Endothelial cell of umbilical vein (primary cell): ENCODE measurements at regions not wholly inside any gene's neighbourhood (a gene's known extent, or its start where the extent isn't known, plus 50 kb on each side); places are given as distances from the start of the nearest gene placed in this dataset.

ENCODE experiments used
- BruUV-seq: library from RNA; stranded (reverse); fragments of 400-500 nt; replicated peaks from 2 replicates; lab custom pipeline; 2021; lab: Mats Ljungman, UMichigan
- CTCF ChIA-PET: fragments of 300-600, 350-600 bp; sonication (Branson Sonifier 250); formaldehyde crosslinking; loops from one replicate; lab custom pipeline; 2021; ENCODE audit warnings: antibody characterized with exemption, inconsistent platforms; lab: Charles Lee
- POLR2A ChIA-PET: fragments of 300-600, 350-600 bp; sonication (Branson Sonifier 250); formaldehyde crosslinking; loops from one replicate; lab custom pipeline; 2021; ENCODE audit warnings: antibody characterized with exemption, inconsistent platforms; lab: Charles Lee
- DNase-seq: peaks from one replicate; pipeline ENCODE4 v3.0.0-alpha.2; 2011; ENCODE audit warnings: low read depth, low spot score
- FAIRE-seq: peaks from 2 replicates; lab custom pipeline; 2011; peaks lifted over from hg19 to GRCh38; lab: Jason Lieb, UNC
- H2AFZ ChIP-seq: 2 replicates; pipeline ENCODE4 v1.6.0; 2012; ENCODE audit warnings: low read depth, low read length, control low read depth, inconsistent platforms
- H3K27ac ChIP-seq: 2 replicates; pipeline ENCODE4 v1.5.1; 2011; ENCODE audit warnings: low read depth, mild to moderate bottlenecking, control low read depth, low read length, moderate library complexity; ENCODE audit not compliant: insufficient read depth
- H3K27me3 ChIP-seq, 2 experiments: 2 replicates each; pipeline versions ENCODE4 v1.6.0 to v1.6.1; 2011; ENCODE audit warnings: low read length in 2 of 2, mixed read lengths in 1 of 2; ENCODE audit not compliant: control insufficient read depth in 2 of 2, insufficient read depth in 2 of 2
- H3K36me3 ChIP-seq, 2 experiments: 2 replicates in 1 of 2; 3 replicates in 1 of 2; pipeline ENCODE4 v1.5.1; 2011; ENCODE audit warnings: low read length in 2 of 2, mild to moderate bottlenecking in 1 of 2, moderate library complexity in 1 of 2; ENCODE audit not compliant: control insufficient read depth in 2 of 2, insufficient read depth in 2 of 2; ENCODE audit errors: extremely low read depth in 1 of 2
- H3K4me1 ChIP-seq: 3 replicates; pipeline ENCODE4 v1.5.1; 2011; ENCODE audit warnings: mild to moderate bottlenecking, low read length; ENCODE audit not compliant: control insufficient read depth, insufficient read depth; ENCODE audit errors: extremely low read depth
- H3K4me2 ChIP-seq: 2 replicates; pipeline ENCODE4 v1.6.1; 2011; ENCODE audit warnings: low read length, control low read depth, mixed read lengths; ENCODE audit not compliant: insufficient read depth
- H3K4me3 ChIP-seq, 3 experiments: fragments of 200-600 bp in 1 of 3; sonication (generic), shearing (Covaris generic) in 1 of 3; replicated peaks in 1 of 3; 2 replicates each; pipeline ENCODE4 v1.5.1; 2011 to 2016; ENCODE audit warnings: control low read depth in 3 of 3, low read length in 3 of 3, mild to moderate bottlenecking in 2 of 3, inconsistent platforms in 1 of 3, low read depth in 1 of 3, moderate library complexity in 1 of 3; ENCODE audit not compliant: insufficient read depth in 1 of 3
- H3K79me2 ChIP-seq: 2 replicates; pipeline ENCODE4 v1.6.0; 2012; ENCODE audit warnings: low read length, inconsistent platforms; ENCODE audit not compliant: control insufficient read depth, insufficient read depth
- H3K9ac ChIP-seq: replicated peaks from 2 replicates; pipeline ENCODE3; 2011; ENCODE audit warnings: low read length, control low read depth; ENCODE audit not compliant: insufficient read depth; ENCODE audit errors: extremely low read depth
- H3K9me1 ChIP-seq: replicated peaks from 3 replicates; pipeline ENCODE4 v1.6.0; 2011; ENCODE audit warnings: mild to moderate bottlenecking, low read length; ENCODE audit not compliant: control insufficient read depth, insufficient read depth; ENCODE audit errors: extremely low read depth
- H3K9me3 ChIP-seq: replicated peaks from 2 replicates; pipeline ENCODE4 v1.5.1; 2012; ENCODE audit warnings: low read length, inconsistent platforms; ENCODE audit not compliant: control insufficient read depth, insufficient read depth
- H4K20me1 ChIP-seq: replicated peaks from 2 replicates; pipeline ENCODE3; 2011; ENCODE audit warnings: mild to moderate bottlenecking, low read length; ENCODE audit not compliant: control insufficient read depth, insufficient read depth; ENCODE audit errors: extremely low read depth
- CTCF ChIP-seq, 2 donors: IDR thresholded peaks; 1 replicate in 1 of 2; 2 replicates in 1 of 2; pipeline ENCODE4 v1.5.1; 2011; ENCODE audit warnings: low read length in 2 of 2, mild to moderate bottlenecking in 2 of 2, moderate library complexity in 2 of 2, control low read depth in 1 of 2, inconsistent platforms in 1 of 2, low read depth in 1 of 2; ENCODE audit not compliant: insufficient read depth in 1 of 2; ENCODE audit errors: extremely low read depth in 1 of 2
- EZH2 ChIP-seq: IDR thresholded peaks from 2 replicates; pipeline ENCODE4 v1.6.1; 2012; ENCODE audit warnings: borderline replicate concordance, low read depth, mild to moderate bottlenecking, moderate library complexity, low read length, inconsistent platforms; ENCODE audit not compliant: severe bottlenecking
- FOS ChIP-seq: IDR thresholded peaks from 2 replicates; pipeline ENCODE4 v1.6.1; 2011; ENCODE audit warnings: mild to moderate bottlenecking, low read length, moderate library complexity, borderline replicate concordance; ENCODE audit not compliant: insufficient read depth
- GATA2 ChIP-seq: IDR thresholded peaks from 2 replicates; pipeline ENCODE4 v1.7.0; 2011; ENCODE audit warnings: low read depth, mild to moderate bottlenecking, moderate library complexity, mixed read lengths, low read length; ENCODE audit not compliant: insufficient read length, insufficient read depth
- JUN ChIP-seq: IDR thresholded peaks from 2 replicates; pipeline ENCODE4 v1.6.1; 2011; ENCODE audit warnings: borderline replicate concordance, low read depth; ENCODE audit not compliant: insufficient read length, insufficient read depth
- MAX ChIP-seq: IDR thresholded peaks from 2 replicates; pipeline ENCODE4 v1.6.1; 2011; ENCODE audit not compliant: insufficient read depth, insufficient read length
- MYC ChIP-seq: IDR thresholded peaks from one replicate; pipeline ENCODE4 v1.6.1; 2011; ENCODE audit warnings: mild to moderate bottlenecking, low read depth, low read length
- POLR2A ChIP-seq: IDR thresholded peaks from 2 replicates; pipeline ENCODE4 v1.6.1; 2012; ENCODE audit warnings: low read depth, mild to moderate bottlenecking, control low read depth, low read length
- POLR2AphosphoS5 ChIP-seq: IDR thresholded peaks from 2 replicates; pipeline ENCODE4 v1.6.1; 2012; ENCODE audit warnings: low read depth, mild to moderate bottlenecking, control low read depth, low read length, moderate library complexity; ENCODE audit not compliant: insufficient read depth
- dilution Hi-C: fragments of 300-500 bp; cut with MboI; formaldehyde crosslinking; loops from one replicate; pipeline ENCODE4 v1.15.0; 2019; ENCODE audit warnings: low sequenced_read_pairs; ENCODE audit not compliant: extremely low pct_ligation_motif_present
- intact Hi-C: fragments of 100-400 bp; cut with micrococcal nuclease; formaldehyde crosslinking; loops from one replicate; pipeline ENCODE4 v1.10.0; 2022

DNA sequence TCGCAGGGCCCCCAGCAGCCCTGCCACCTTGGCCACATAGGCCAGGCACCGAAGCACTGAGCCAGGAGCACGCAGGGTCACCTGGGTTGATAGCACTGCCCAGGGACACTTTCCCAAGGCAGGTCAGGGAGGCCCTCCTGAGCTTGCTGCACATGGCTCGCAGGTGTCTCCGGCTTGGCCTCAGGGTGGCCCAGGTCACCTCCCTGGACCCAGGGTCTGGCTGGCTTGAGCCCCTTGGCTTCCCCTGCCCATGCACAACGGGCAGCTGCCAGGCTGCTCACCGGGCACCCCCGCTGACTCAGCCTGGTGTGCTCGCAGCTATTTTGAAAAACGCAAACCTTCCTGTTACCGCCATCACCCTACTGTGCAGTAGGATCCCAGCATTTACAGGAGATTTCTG is 502.3 kb downstream of the EIPR1 start:
- H3K36me3 ChIP-seq = no peaks in the 10 kb centered on the region
- H4K20me1 ChIP-seq = no peaks in the 10 kb centered on the region
- no peaks in the 10 kb centered on the region for H3K9me1 ChIP-seq
- BruUV-seq = no TSS peak
- no peak overlapping the region for H3K4me3 ChIP-seq
- no peak overlapping the region for H2AFZ ChIP-seq
- FAIRE-seq (no peak), DNase-seq (no peak)
- no peaks in the 10 kb centered on the region for H3K4me1 ChIP-seq
- intact Hi-C loops = no loop called here
- no peak overlapping the region for H3K9ac ChIP-seq
- H3K79me2 ChIP-seq = no peaks in the 10 kb centered on the region
- H3K4me2 ChIP-seq = no peak overlapping the region
- no peaks in the 10 kb centered on the region for H3K27me3 ChIP-seq
- CTCF ChIA-PET = no interaction called here
- dilution Hi-C loops = no loop called here
- POLR2A ChIA-PET = no interaction called here
- no peak overlapping the region for H3K27ac ChIP-seq
- peaks cover 7% of the 10 kb centered on the region for H3K9me3 ChIP-seq
- TF ChIP-seq GATA2 (no peak), FOS (no peak), POLR2A (no peak), MYC (no peak), JUN (no peak), EZH2 (no peak), CTCF (IDR thresholded peaks at IDR 0.05; ENCODE audit: extremely low read depth in 1 of 2, insufficient read depth in 1 of 2, low read depth in 1 of 2, low read length in 2 of 2) (no peak), MAX (no peak), POLR2AphosphoS5 (no peak)
